Colonic mucosa (tissue), 4 donors: ENCODE measurements at regions not wholly inside any gene's neighbourhood (a gene's known extent, or its start where the extent isn't known, plus 50 kb on each side); places are given as distances from the start of the nearest gene placed in this dataset.

ENCODE experiments used
- DNase-seq: peaks from one replicate; pipeline ENCODE4 v3.0.0-alpha.2; 2020
- H3K27ac ChIP-seq: fragments of 200-600 bp; one replicate; pipeline ENCODE4 v1.8.0; 2021
- H3K27me3 ChIP-seq: fragments of 200-600 bp; one replicate; pipeline ENCODE4 v1.8.0; 2021
- H3K36me3 ChIP-seq: fragments of 200-600 bp; one replicate; pipeline ENCODE4 v1.8.0; 2021
- H3K4me1 ChIP-seq: fragments of 200-600 bp; one replicate; pipeline ENCODE4 v1.8.0; 2021; ENCODE audit warnings: mild to moderate bottlenecking
- H3K4me3 ChIP-seq: fragments of 200-600 bp; one replicate; pipeline ENCODE4 v1.8.0; 2021
- H3K9ac ChIP-seq, 2 donors: one replicate each; pipeline ENCODE4 v1.7.0; 2013; ENCODE audit warnings: control low read depth in 2 of 2, low read depth in 2 of 2, low read length in 2 of 2
- H3K9me3 ChIP-seq: fragments of 200-600 bp; one replicate; pipeline ENCODE4 v1.8.0; 2021
- CTCF ChIP-seq: fragments of 200-600 bp; IDR thresholded peaks from one replicate; pipeline ENCODE4 v1.8.0; 2022; ENCODE audit warnings: antibody characterized with exemption, mild to moderate bottlenecking
- intact Hi-C: fragments of 100-400 bp; cut with DNase I; formaldehyde crosslinking; loops from one replicate; pipeline ENCODE4 v1.14.1; 2022
- donor health status: healthy.
- donor health status: DM: no; HTN: no; CAD: no.
- donor health status: DM: no; HTN: no; CAD: no.

DNA sequence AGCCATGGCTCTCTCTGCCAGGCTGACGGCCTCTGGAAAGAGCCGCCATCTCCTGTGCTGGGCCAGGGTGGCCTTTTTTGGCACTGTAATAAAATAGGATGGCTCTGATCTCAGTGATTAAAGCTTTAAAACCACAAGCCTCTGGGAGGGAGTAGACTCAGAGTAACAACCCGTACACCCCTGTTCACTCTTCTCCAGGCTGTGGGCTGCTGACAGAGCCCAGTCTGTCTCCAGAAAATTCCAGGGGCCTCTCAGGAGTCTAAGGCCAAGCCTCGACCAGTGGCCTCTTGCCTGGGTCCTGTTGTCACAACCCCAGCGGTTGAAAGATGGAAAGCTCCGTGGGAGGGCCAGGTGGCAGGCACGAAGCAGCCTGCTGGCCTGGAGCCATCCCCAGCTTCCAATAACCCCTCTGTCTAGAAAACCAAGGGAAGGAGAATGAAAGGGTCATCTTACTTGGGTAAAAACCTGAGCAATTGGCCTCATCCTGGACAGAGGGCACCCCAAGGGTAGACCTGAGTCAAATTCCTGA lies 286.7 kb upstream of the ZNF462 start:
- no peak for TF ChIP-seq CTCF
- Histone ChIP-seq H3K9me3 (no peaks in the 10 kb centered on the region), H3K9ac (no peak overlapping the region), H3K4me1 (no peaks in the 10 kb centered on the region), H3K4me3 (no peak overlapping the region), H3K27ac (no peak overlapping the region), H3K36me3 (no peaks in the 10 kb centered on the region), H3K27me3 (no peaks in the 10 kb centered on the region)
- intact Hi-C loops = no loop called here
- DNase-seq = no peak

- no peaks in the 10 kb centered on the region for H3K27me3 ChIP-seq
- no peak overlapping the region for H3K9ac ChIP-seq
- H3K4me1 ChIP-seq = no peaks in the 10 kb centered on the region
- H3K4me3 ChIP-seq = no peak overlapping the region
- H3K9me3 ChIP-seq = no peaks in the 10 kb centered on the region
- no peak for TF ChIP-seq CTCF
- intact Hi-C loops = no loop called here
- no peak overlapping the region for H3K27ac ChIP-seq
- no peak for DNase-seq
- no peaks in the 10 kb centered on the region for H3K36me3 ChIP-seq
These were observed 285.8 kb upstream of the ZNF462 start for GRCh38 chr9:106577121-106577520.

DNA sequence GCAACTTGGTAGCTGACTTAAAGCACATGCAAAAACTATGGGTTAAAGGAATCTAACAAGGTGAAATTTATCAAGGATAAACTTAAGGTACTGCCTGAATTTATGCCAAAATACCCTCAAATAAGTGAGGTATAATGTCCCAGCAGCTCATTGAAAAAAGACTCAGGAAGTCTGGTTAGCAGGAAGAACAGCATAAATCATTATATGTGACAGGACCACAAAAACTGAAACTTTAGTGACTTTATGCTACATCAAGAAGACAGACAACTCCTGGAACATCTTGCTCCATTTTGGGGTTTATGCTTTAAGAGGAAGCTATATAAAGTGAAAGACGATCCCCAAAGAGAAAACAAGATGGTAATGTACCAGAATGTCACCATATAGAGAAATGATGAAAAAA lies 282.4 kb upstream of the ZNF462 start:
- no peak overlapping the region for H3K9ac ChIP-seq
- intact Hi-C loops = no loop called here
- no peaks in the 10 kb centered on the region for H3K36me3 ChIP-seq
- H3K4me3 ChIP-seq = no peak overlapping the region
- no peaks in the 10 kb centered on the region for H3K9me3 ChIP-seq
- no peak for DNase-seq
- H3K27ac ChIP-seq = no peak overlapping the region
- no peaks in the 10 kb centered on the region for H3K27me3 ChIP-seq
- TF ChIP-seq CTCF = no peak
- no peaks in the 10 kb centered on the region for H3K4me1 ChIP-seq

GRCh38 chr9:106581973-106582372 lies 281.0 kb upstream of the ZNF462 start:
- H3K9ac ChIP-seq = no peak overlapping the region
- DNase-seq = no peak
- intact Hi-C loops = no loop called here
- no peak for TF ChIP-seq CTCF
- no peak overlapping the region for H3K27ac ChIP-seq
- H3K4me1 ChIP-seq = no peaks in the 10 kb centered on the region
- H3K4me3 ChIP-seq = no peak overlapping the region
- H3K36me3 ChIP-seq = no peaks in the 10 kb centered on the region
- H3K27me3 ChIP-seq = no peaks in the 10 kb centered on the region
- H3K9me3 ChIP-seq = no peaks in the 10 kb centered on the region

DNA sequence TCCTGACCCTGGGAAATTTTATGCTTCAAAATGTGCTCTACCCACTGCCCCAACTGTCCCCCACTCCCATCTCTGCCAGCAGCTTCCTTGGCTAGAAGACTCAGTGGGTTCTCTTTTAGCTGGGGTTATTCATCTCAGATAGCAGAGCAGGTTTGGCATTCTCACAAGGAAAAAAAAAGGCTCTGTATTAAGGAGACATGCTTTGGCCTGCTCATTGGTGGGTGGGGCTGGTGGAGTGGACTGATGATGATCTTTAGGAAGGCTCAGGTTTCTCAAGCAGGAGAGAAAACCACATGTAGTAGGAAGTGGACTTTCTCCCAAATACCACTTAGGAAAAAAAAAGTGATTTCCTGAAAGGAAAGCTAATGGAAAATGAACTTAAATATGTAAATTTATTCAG lies 279.2 kb upstream of the ZNF462 start:
- TF ChIP-seq CTCF = no peak
- H3K27me3 ChIP-seq = no peaks in the 10 kb centered on the region

DNA sequence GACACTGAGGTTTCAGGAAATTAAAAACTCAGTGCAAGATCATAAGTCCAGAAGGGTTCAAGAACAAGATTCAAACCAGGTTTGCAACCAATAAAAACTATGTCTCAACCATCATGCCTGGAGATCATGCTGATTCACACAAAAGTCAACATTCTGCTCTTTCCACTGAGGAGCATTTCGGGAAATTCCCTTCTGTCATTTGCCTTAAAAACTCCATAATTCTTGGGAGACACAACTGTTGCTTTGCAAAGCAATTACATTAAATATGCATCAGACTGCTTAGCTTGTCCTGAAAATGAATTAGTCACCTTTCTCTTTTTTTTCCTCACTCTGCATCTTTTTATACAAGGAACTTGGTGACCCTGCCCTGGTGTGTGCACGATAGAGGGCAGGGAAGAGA lies 275.9 kb upstream of the ZNF462 start:
- DNase-seq = no peak
- no peak overlapping the region for H3K4me3 ChIP-seq
- no peak overlapping the region for H3K9ac ChIP-seq
- H3K27me3 ChIP-seq = no peaks in the 10 kb centered on the region
- no peaks in the 10 kb centered on the region for H3K4me1 ChIP-seq
- intact Hi-C loops = no loop called here
- no peaks in the 10 kb centered on the region for H3K36me3 ChIP-seq
- H3K27ac ChIP-seq = no peak overlapping the region
- H3K9me3 ChIP-seq = no peaks in the 10 kb centered on the region
- no peak for TF ChIP-seq CTCF

More for the DNA sequence above, 279.2 kb upstream of the ZNF462 start:
- no peak overlapping the region for H3K9ac ChIP-seq
- no peak overlapping the region for H3K4me3 ChIP-seq
- H3K9me3 ChIP-seq = no peaks in the 10 kb centered on the region
- DNase-seq = no peak
- H3K27ac ChIP-seq = no peak overlapping the region
- intact Hi-C loops = no loop called here
- no peaks in the 10 kb centered on the region for H3K4me1 ChIP-seq
- no peaks in the 10 kb centered on the region for H3K36me3 ChIP-seq
